KBM-7 (cell line): ENCODE measurements at regions not wholly inside any gene's neighbourhood (a gene's known extent, or its start where the extent isn't known, plus 50 kb on each side); places are given as distances from the start of the nearest gene placed in this dataset.
"Not testable (repeated sequence)": the region's sequence is repeated elsewhere in the genome, so short reads cannot be mapped to it uniquely, and the experiment has no call there.

ENCODE experiments used
- DNase-seq: peaks from one replicate; pipeline ENCODE4 v3.0.0-alpha.2; 2015
- in situ Hi-C: fragments of 300-500 bp; cut with MboI; formaldehyde crosslinking; loops from 2 replicates; pipeline ENCODE4 v1.14.3; 2020; ENCODE audit warnings: low sequenced_read_pairs, low pct_unique_long_range_greater_than_20kb, mixed read lengths

DNA sequence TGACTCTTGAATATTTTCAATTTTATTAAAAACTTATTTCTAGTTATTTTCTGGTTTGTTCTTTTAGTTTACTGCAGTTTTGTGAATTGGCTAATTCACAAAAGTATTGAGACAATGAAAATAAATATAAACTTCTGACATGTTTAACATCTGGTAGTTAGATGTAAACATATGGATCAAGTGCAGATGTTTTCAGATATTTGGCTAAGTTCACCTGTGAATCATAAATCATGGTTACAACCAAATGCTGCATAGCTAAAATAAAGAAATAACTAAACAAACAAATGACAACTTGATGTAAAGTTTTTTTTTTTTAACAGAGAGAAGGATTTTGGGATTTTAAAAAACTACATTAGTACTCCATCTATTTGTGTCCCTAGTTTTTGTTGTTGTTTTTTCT, 484.6 kb downstream of the SLCO4C1 start:
- in situ Hi-C loops = no loop called here
- DNase-seq = no peak

- in situ Hi-C loops = no loop called here
- DNase-seq = no peak
Observed at GRCh38 chr5:101806410-101806809, 489.7 kb downstream of the SLCO4C1 start.

- in situ Hi-C loops = no loop called here
- no peak for DNase-seq
Observed at GRCh38 chr5:101796427-101796826, 499.7 kb downstream of the SLCO4C1 start.

- DNase-seq = no peak
- in situ Hi-C loops = no loop called here
Observed at GRCh38 chr5:101788797-101789196, 507.3 kb downstream of the SLCO4C1 start.

- in situ Hi-C loops = no loop called here
- DNase-seq = no peak
Observed at GRCh38 chr5:101785090-101785489, 511.0 kb downstream of the SLCO4C1 start.

GRCh38 chr5:101783241-101784013, 512.7 kb downstream of the SLCO4C1 start:
- DNase-seq = no peak
- in situ Hi-C loops = no loop called here

- no peak for DNase-seq
- in situ Hi-C loops = no loop called here
Observed at GRCh38 chr5:101782352-101783103, 513.6 kb downstream of the SLCO4C1 start.

- in situ Hi-C loops = no loop called here
- DNase-seq = no peak
Observed at GRCh38 chr5:101751105-101751504, 545.0 kb downstream of the SLCO4C1 start.

DNA sequence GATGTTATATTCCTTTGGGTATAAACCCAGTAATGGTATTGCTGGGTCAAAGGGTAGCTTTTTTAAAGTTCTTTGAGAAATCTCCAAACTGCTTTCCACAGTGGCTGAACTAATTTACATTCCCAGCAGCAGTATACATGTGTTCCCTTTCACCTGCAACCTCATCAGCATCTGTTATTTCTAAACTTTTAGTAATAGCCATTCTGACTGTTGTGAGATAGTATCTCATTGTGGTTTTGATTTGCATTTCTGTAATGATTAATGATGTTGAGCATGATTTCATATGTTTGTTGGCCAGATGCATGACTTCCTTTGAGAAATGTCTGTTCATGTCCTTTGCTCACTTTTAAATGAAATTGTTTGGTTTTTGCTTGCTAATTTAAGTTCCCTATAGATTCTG, 553.1 kb downstream of the SLCO4C1 start:
- DNase-seq, in situ Hi-C loops: not testable (repeated sequence)

GRCh38 chr5:101728933-101729332, 567.2 kb downstream of the SLCO4C1 start:
- DNase-seq = no peak
- in situ Hi-C loops = no loop called here

DNA sequence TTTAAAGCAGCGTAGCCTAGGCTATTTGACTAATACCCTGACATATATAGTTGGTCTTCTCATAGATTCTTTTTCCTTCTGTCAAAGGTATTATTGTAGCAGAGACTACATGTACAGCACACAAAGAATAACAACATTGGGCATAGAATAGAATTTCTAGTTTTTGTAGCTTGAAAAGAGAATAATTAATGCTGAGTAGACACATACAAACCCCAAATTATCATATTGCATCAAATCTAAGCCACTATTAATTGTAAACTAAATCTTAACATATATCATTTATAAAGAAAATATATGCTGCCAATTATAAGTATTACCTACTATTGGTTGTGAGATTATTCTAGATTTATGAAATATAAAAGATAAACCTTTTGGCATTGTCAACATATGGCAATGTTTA, 574.5 kb downstream of the SLCO4C1 start:
- DNase-seq = no peak
- in situ Hi-C loops = no loop called here

DNA sequence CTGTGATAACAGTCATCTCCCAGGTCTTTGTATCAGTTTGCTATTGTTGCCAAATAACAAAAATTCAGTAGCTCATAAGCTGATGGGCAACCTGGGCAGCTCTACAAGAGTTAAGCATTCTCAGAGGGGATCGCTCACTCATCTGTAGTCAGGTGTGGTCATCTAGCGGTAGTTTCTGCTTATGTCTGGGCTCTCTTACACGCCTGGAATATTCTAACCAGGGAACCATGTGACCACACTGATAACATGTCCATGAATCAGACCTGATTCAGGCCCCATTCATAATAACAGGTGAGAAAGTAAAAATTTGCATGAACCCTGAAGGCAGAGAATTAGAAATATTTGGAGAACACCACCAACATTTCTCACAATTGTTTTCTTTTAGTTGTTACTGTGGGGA, 576.1 kb downstream of the SLCO4C1 start:
- in situ Hi-C loops = no loop called here
- no peak for DNase-seq

DNA sequence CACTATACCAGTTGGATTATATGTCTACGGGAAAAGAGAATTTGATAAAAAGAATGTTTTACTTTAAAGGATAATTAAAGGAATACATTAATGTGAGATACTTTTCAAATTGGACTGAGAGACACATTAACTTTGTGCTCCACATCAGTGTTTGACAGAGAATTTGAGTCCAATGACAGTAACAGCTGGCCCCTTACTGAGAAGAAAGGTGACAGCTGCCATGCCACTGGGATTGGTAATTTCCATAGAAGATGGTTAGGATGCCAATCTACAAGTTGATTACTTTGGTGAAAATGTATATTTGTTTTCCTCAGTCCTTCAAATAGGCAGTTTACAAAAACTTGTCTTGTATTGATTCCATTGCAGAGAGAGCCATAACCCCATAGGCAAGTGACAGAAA, 578.4 kb downstream of the SLCO4C1 start:
- DNase-seq = no peak
- in situ Hi-C loops = no loop called here

- in situ Hi-C loops = no loop called here
Observed at GRCh38 chr5:101716941-101717340, 579.1 kb downstream of the SLCO4C1 start.

GRCh38 chr5:101715790-101716189, 580.3 kb downstream of the SLCO4C1 start:
- in situ Hi-C loops, DNase-seq: not testable (repeated sequence)

More at GRCh38 chr5:101716941-101717340, 579.1 kb downstream of the SLCO4C1 start:
- DNase-seq = no peak

DNA sequence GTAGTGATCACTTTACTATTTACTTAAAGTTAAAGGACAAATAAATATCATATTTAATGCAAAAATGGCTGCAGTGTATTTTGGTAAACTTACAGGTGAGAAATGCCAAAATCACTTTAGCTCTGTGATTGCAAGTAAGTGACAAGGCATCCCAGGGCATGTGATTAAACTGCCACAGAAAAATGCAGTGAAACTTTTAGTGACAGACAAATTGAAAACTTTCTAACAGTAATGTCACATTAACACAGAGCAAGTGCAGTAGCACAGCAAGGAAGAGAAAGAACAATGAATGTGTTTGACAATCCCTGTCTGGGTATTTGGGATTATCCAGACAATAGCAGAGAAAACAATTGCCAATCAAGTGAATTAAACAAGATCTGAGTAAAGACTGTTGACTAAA, 606.8 kb downstream of the SLCO4C1 start:
- in situ Hi-C loops = no loop called here
- no peak for DNase-seq

DNA sequence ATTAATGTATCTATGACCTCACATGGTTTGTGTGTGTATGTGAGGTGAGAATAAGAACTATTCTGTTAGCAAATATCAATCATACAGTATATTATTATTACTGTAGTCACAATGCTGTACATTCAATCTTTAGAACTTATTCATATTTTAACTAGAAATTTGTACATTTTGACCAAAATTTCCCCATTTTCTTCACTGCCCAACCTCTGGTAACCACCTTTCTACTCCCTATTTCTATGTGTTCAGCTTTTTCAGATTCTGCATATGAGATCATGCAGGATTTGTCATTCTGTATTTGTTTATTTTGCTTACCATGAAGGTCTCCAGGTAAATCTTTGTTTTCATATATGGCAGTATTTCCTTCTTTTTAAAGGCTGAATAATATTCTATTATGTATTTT, 607.9 kb downstream of the SLCO4C1 start:
- no peak for DNase-seq
- in situ Hi-C loops = no loop called here

GRCh38 chr5:101687349-101687985, 608.6 kb downstream of the SLCO4C1 start:
- in situ Hi-C loops = no loop called here
- no peak for DNase-seq

- no peak for DNase-seq
- in situ Hi-C loops = no loop called here
Observed at GRCh38 chr5:101686536-101687157, 609.4 kb downstream of the SLCO4C1 start.

DNA sequence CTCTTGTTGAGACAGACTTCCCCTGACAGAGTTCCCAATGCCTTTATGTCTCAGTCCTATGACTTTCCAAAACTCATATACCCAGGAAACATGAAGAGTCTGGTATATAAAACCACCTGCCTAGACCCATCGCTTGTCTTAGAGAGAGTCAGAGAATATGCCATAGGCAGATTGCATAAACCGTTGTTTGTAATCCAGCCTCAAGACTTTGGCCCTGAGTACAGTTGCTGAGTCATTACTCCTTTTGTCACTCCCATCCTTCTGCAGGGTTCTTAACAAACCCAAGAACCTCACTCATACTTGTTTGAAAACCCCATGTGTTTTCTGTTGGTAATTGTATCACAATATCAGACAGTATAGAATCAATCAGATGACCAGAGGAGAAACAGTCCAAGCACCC, 616.3 kb downstream of the SLCO4C1 start:
- in situ Hi-C loops = no loop called here
- no peak for DNase-seq
